Neuronal stem cell (in vitro differentiated cells): ENCODE measurements at regions not wholly inside any gene's neighbourhood (a gene's known extent, or its start where the extent isn't known, plus 50 kb on each side); places are given as distances from the start of the nearest gene placed in this dataset. TPM values are rescaled to one million over a fixed set of nuclear protein-coding genes. Genes with fewer than 3 reads are reported as not detected.
"Not testable (repeated sequence)": the region's sequence is repeated elsewhere in the genome, so short reads cannot be mapped to it uniquely, and the experiment has no call there.

Experiments used
- DNase-seq: peaks from one replicate; pipeline ENCODE4 v3.0.0-alpha.2; 2013; ENCODE audit warnings: low spot score
- H2AFZ ChIP-seq: one replicate; pipeline ENCODE4 v1.6.1; 2013; ENCODE audit warnings: mild to moderate bottlenecking, low read length, inconsistent platforms
- H2AK5ac ChIP-seq: 2 replicates; pipeline ENCODE4 v1.6.1; 2013; ENCODE audit warnings: low read depth, mild to moderate bottlenecking, inconsistent platforms, low read length, moderate library complexity, mixed read lengths
- H2BK120ac ChIP-seq: 2 replicates; pipeline ENCODE4 v1.6.1; 2013; ENCODE audit warnings: low read depth, mild to moderate bottlenecking, inconsistent platforms, low read length, moderate library complexity, mixed read lengths
- H2BK12ac ChIP-seq: one replicate; pipeline ENCODE4 v1.6.1; 2013; ENCODE audit warnings: low read length, inconsistent platforms
- H2BK15ac ChIP-seq: 2 replicates; pipeline ENCODE4 v1.6.1; 2013; ENCODE audit warnings: mild to moderate bottlenecking, low read length, inconsistent platforms, mixed read lengths
- H2BK5ac ChIP-seq: one replicate; pipeline ENCODE4 v1.6.1; 2013; ENCODE audit warnings: inconsistent platforms, mild to moderate bottlenecking, low read length, moderate library complexity
- H3K14ac ChIP-seq: one replicate; pipeline ENCODE4 v1.6.1; 2013; ENCODE audit warnings: low read length, inconsistent platforms
- H3K18ac ChIP-seq: 2 replicates; pipeline ENCODE4 v1.6.1; 2013; ENCODE audit warnings: low read length, inconsistent platforms
- H3K23ac ChIP-seq: 2 replicates; pipeline ENCODE4 v1.6.1; 2013; ENCODE audit warnings: low read depth, mild to moderate bottlenecking, mixed read lengths, low read length, inconsistent platforms; ENCODE audit not compliant: poor library complexity
- H3K27ac ChIP-seq: replicated peaks from 3 replicates; pipeline ENCODE4 v1.5.1; 2013; ENCODE audit warnings: low read length, inconsistent platforms
- H3K27me3 ChIP-seq, 3 experiments: 2 replicates each; pipeline ENCODE4 v1.6.1; 2013; ENCODE audit warnings: low read length in 3 of 3, mild to moderate bottlenecking in 2 of 3, inconsistent platforms in 1 of 3, low read depth in 1 of 3, mixed read lengths in 1 of 3, moderate library complexity in 1 of 3; ENCODE audit not compliant: control insufficient read depth in 3 of 3, insufficient read depth in 3 of 3
- H3K36me3 ChIP-seq, 2 donors: replicated peaks in 1 of 2; 2 replicates each; pipeline ENCODE4 v1.6.1; 2013; ENCODE audit warnings: low read length in 2 of 2; ENCODE audit not compliant: control insufficient read depth in 2 of 2, insufficient read depth in 2 of 2
- H3K4ac ChIP-seq: 2 replicates; pipeline ENCODE4 v1.6.1; 2013; ENCODE audit warnings: inconsistent platforms, mild to moderate bottlenecking, low read length, moderate library complexity
- H3K4me1 ChIP-seq, 2 donors: 1 replicate in 1 of 2; 2 replicates in 1 of 2; pipeline ENCODE4 v1.6.1; 2013; ENCODE audit warnings: low read length in 2 of 2, low read depth in 1 of 2; ENCODE audit not compliant: control insufficient read depth in 2 of 2, insufficient read depth in 1 of 2
- H3K4me2 ChIP-seq: one replicate; pipeline ENCODE4 v1.6.1; 2013; ENCODE audit warnings: mild to moderate bottlenecking, low read length, inconsistent platforms; ENCODE audit not compliant: insufficient read depth, poor library complexity, severe bottlenecking
- H3K4me3 ChIP-seq, 2 donors: 2 replicates each; pipeline ENCODE4 v1.5.1; 2013; ENCODE audit warnings: low read length in 2 of 2, mild to moderate bottlenecking in 2 of 2, inconsistent platforms in 1 of 2, moderate library complexity in 1 of 2
- H3K79me1 ChIP-seq: one replicate; pipeline ENCODE4 v1.6.1; 2013; ENCODE audit warnings: low read depth, mild to moderate bottlenecking, inconsistent platforms, low read length, moderate library complexity
- H3K9ac ChIP-seq: one replicate; pipeline ENCODE4 v1.6.1; 2013; ENCODE audit warnings: mild to moderate bottlenecking, low read depth, low read length, inconsistent platforms; ENCODE audit not compliant: poor library complexity
- H3K9me3 ChIP-seq, 2 donors: replicated peaks in 1 of 2; 2 replicates each; pipeline versions ENCODE3 to v1.6.1; 2013; ENCODE audit warnings: low read length in 2 of 2, mild to moderate bottlenecking in 2 of 2, inconsistent platforms in 1 of 2, low read depth in 1 of 2, mixed read lengths in 1 of 2, moderate library complexity in 1 of 2; ENCODE audit not compliant: control insufficient read depth in 2 of 2, insufficient read depth in 1 of 2
- H4K8ac ChIP-seq: one replicate; pipeline ENCODE4 v1.6.1; 2013; ENCODE audit warnings: low read depth, mild to moderate bottlenecking, inconsistent platforms, low read length, moderate library complexity
- H4K91ac ChIP-seq: one replicate; pipeline ENCODE4 v1.6.1; 2013; ENCODE audit warnings: low read length, low read depth, mild to moderate bottlenecking, inconsistent platforms; ENCODE audit not compliant: poor library complexity
- WGBS, 2 donors: extraction: QIAGEN DNeasy Blood & Tissue Kit; methylation state at CpG; one replicate each; pipeline ENCODE4 v1.1.7; 2013; ENCODE audit warnings: missing lambda C conversion rate in 2 of 2, mixed read lengths in 1 of 2; ENCODE audit not compliant: insufficient read length in 2 of 2, insufficient replicate concordance in 1 of 2; ENCODE audit errors: extremely low coverage in 2 of 2; 5-methylcytosine and 5-hydroxymethylcytosine counted together
- small RNA-seq: library from polyadenylated mRNA; stranded (forward); fragments of <200 nt; extraction: miRNeasy Mini kit (QIAGEN cat#:217004); gene quantifications from one replicate; pipeline ENCODE3, GENCODE V24; 2013; ENCODE audit not compliant: insufficient read depth

- H2BK12ac ChIP-seq, H2AFZ ChIP-seq, H2AK5ac ChIP-seq, H3K4me3 ChIP-seq, H3K4me2 ChIP-seq, H3K18ac ChIP-seq, H3K23ac ChIP-seq, H4K8ac ChIP-seq, H3K4ac ChIP-seq, H3K4me1 ChIP-seq, H3K9ac ChIP-seq, H3K14ac ChIP-seq, H3K27ac ChIP-seq, H2BK15ac ChIP-seq, DNase-seq, H3K79me1 ChIP-seq, H3K9me3 ChIP-seq, H2BK5ac ChIP-seq, H3K27me3 ChIP-seq, H2BK120ac ChIP-seq, H4K91ac ChIP-seq: not testable (repeated sequence)
- H3K36me3 ChIP-seq: peaks cover 0 to 12% of the 10 kb centered on the region in 2 donors
- WGBS, 2 donors: no CpG with 5 or more reads among the region's 1 CpG
Measured at GRCh38 chr7:65059247-65059646, 52.8 kb upstream of the ERV3-1 start.

Small RNA genes in the stretch of these regions (small RNA-seq; reads per million reads assigned to genes)
- gene AC104073.1 (not detected), gene SNORA15B-1 (not detected), gene SNORA22C (not detected)
